Forelimb muscle (tissue), 1 donor: ENCODE measurements at regions not wholly inside any gene's neighbourhood (a gene's known extent, or its start where the extent isn't known, plus 50 kb on each side); places are given as distances from the start of the nearest gene placed in this dataset.

Experiments
- DNase-seq: peaks from one replicate; pipeline ENCODE4 v3.0.0-alpha.2; 2013; ENCODE audit warnings: low read depth

DNA sequence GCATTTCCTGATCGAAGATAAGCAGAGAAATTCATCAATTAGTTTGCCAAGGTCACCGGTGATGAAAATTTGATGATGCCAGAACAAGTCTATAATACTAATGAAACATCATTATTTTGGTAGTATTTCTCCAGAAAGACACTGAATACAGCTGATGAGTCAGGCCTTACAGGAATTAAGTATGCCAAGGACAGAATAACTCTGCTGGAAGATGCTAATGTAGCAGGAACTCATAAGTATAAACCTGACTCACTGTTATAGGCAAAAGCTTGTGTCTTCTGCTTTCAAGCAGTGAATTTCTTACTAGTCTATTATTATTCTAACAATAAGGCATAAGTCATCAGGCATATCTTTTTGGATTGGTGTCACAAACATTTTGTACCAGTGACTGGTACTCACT is 1825.1 kb upstream of the IGFBP7 start:
- DNase-seq: no peak

- no peak for DNase-seq
Observed at GRCh38 chr4:58936436-58936835, 1826.3 kb upstream of the IGFBP7 start.

DNA sequence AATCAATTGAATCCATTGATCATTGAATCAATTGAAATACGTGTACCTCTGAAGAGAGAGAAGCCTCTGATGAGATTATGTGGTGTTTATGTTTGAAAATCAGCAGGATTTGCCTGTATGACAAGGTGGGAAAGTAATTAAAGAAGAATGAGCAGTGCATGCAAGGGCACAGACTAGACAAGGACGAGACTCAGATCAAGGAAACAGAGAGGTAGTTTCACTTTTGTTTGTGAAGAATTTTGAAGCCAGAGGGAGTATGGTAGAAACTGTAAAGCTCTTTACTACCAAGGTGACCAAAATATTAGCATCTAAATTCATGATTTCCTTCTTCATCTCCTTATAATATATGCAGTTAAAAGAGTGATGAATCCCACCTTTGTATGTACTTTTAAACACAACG is 1830.0 kb upstream of the IGFBP7 start:
- DNase-seq: no peak

GRCh38 chr4:58941286-58941685 is 1831.1 kb upstream of the IGFBP7 start:
- DNase-seq: no peak

- no peak for DNase-seq
Observed at GRCh38 chr4:58953575-58953974, 1843.4 kb upstream of the IGFBP7 start.

- no peak for DNase-seq
Observed at GRCh38 chr4:58957711-58958110, 1847.5 kb upstream of the IGFBP7 start.

DNA sequence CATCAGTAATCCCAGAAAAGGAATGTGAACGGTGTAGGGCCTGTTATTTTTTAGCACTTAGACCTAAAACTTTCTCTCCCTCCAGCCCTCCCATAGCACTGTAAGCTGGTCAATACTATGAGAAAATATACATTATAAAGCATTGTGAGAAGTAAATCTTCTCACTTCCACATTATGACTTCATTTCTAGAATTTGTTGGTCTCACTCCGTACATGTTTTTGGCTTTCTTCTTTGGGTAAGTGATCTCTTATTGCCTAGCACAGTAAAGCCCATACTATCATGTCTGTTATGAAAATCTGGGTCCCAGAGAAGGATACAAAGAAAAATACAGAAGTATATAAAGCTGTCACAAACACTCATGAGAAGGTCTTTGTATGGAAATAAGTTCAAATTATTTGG is 1851.1 kb upstream of the IGFBP7 start:
- no peak for DNase-seq

DNA sequence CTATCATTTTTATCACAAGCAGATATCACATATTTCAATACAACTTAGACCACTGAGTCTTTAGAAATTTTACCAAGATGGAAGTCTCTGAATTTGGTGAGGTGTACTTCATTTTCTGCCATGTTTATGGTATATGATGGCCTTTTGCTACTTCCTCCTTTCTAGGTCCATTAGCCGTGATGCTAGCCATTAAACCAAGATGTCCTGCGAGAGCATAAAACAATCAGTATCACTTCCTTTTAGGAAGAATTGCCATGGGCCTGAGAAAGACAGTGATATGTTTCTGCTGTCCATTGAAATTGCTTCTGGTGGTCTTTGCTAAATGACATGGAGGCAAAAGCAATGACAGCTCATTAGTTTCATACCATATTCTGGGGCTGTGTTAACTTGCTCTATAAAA is 1851.7 kb upstream of the IGFBP7 start:
- DNase-seq: no peak

GRCh38 chr4:58962424-58962823 is 1852.2 kb upstream of the IGFBP7 start:
- DNase-seq: no peak

GRCh38 chr4:58981828-58982227 is 1871.6 kb upstream of the IGFBP7 start:
- DNase-seq: no peak

- DNase-seq: no peak
Observed at GRCh38 chr4:58983887-58984286, 1873.7 kb upstream of the IGFBP7 start.

DNA sequence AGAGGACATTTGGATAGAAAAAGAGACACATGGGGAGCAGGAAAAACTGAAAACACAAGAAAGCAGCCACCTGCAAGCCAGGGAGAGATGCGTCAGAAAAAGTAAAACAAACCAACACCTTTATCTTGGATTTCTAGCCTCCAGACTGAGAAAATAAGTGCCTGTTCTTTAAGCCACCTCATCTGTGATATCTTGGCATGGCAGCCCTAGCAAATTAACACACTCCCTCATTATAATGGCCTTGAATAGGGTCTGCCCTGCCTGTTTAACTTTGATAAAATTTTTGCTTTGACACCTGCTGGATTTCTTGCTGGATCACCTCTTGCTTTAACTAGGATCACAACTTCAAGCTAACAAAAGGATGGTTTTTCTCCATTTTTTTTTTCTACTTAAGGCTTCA is 1892.0 kb upstream of the IGFBP7 start:
- DNase-seq: no peak

DNA sequence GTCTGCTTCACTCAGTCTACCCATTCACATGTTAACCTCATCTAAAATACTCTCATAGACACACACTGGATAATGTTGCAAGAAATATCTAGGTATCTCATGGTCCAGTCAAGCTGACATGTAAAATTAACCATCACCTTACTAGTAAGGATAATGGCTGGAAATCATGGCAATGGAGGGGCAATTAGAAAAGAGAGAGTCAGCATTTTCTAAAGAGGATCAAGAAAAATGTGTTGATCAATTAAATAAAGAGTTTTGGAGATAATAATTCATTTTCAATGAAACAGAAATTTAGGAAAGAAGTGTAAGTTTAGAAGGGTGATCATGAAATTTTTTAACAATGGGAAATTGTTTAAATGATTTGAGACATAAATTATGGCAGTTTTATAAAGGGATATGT is 1914.1 kb upstream of the IGFBP7 start:
- DNase-seq: no peak

- no peak for DNase-seq
Observed at GRCh38 chr4:59037812-59038211, 1927.6 kb upstream of the IGFBP7 start.

GRCh38 chr4:59039046-59039445 is 1928.9 kb upstream of the IGFBP7 start:
- DNase-seq: no peak

GRCh38 chr4:59044286-59044900 is 1934.2 kb upstream of the IGFBP7 start:
- no peak for DNase-seq

- no peak for DNase-seq
Observed at GRCh38 chr4:59054086-59054485, 1943.9 kb upstream of the IGFBP7 start.

DNA sequence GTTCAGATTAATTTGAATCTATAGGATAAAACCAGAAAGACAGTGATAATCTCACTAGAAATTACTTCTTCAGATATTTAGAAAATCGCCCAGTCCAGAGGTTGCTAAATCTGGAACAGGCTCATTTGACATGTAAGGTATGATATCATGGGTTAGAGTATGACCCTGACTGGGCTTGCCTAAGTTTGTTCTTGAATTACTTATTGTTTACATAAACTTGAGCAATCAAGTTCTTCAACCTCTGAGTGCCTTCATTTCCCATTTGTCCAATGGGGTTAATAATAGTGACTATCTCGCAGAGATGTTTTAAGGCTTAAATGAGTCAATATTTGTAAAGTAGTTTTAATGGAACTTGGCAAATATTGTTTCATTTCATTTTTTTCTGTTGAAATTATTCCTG is 1947.6 kb upstream of the IGFBP7 start:
- no peak for DNase-seq

GRCh38 chr4:59058543-59058942 is 1948.4 kb upstream of the IGFBP7 start:
- DNase-seq: no peak

GRCh38 chr4:59060002-59060846 is 1950.0 kb upstream of the IGFBP7 start:
- no peak for DNase-seq

DNA sequence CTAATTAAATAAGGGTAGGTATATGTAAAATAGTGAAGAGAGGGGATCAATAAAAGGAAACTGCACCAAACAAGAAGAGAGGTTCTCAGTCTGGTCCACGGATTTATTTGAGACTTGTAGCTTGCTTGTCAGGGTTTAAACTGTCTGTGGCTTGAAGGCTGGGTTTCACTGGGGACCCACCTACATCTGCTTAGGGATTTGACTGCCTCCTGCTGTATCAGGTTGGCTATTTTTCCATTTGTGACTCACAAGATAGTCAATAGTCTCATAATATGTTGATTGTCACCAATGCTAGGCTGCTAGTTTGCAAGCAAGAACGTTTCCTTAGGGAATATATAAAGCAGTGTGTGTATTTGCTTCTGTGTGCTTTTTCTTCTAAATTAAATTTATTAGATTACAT is 1950.7 kb upstream of the IGFBP7 start:
- no peak for DNase-seq

DNA sequence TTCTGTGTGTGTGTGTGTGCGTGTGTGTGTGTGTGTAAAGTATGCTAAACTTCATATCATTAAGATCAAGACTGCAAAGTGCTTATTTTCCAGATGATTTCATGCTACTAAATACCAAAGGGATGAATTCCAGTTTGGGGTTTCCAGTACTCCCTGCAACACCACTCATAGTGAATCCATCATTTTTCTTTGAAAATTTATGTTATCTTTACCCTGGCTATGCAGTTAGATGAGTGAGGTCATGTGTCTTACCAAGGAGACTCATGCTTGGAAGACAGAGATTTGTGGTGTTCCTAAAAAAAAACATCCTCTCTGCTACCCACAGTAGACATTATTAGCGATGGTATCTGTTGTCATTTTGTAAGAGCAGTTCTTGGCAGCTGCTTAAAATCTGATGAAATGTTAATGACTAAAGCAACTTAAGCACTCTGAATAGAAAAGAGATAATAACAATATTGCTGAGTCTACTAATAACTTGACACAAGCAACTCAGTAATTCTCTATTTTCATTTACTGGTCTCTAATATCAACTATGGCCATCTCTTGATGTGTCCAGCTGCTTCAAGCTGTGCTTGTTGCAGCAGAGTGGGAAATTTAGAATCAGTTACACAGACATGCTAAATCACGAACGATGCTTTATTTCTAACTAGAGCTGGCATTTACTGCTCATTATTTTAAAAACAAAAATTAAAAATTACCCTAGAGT is 1953.0 kb upstream of the IGFBP7 start:
- no peak for DNase-seq
